Right atrium auricular region (tissue), 2 donors: ENCODE measurements at regions not wholly inside any gene's neighbourhood (a gene's known extent, or its start where the extent isn't known, plus 50 kb on each side); places are given as distances from the start of the nearest gene placed in this dataset.

ENCODE experiments used
- DNase-seq: peaks from one replicate; pipeline ENCODE4 v3.0.0-alpha.2; 2019; ENCODE audit warnings: low spot score
- H3K27ac ChIP-seq, 2 donors: fragments of 200-600 bp; sonication (generic); 1 replicate in 1 of 2; 2 replicates in 1 of 2; pipeline ENCODE4 v1.5.1; 2016 to 2019
- H3K27me3 ChIP-seq, 2 donors: fragments of 200-600 bp; sonication (generic); one replicate each; pipeline versions ENCODE4 v1.5.1 to v1.6.0; 2017 to 2019
- H3K36me3 ChIP-seq: fragments of 200-600 bp; sonication (generic); one replicate; pipeline ENCODE4 v1.5.1; 2016
- H3K4me1 ChIP-seq, 2 donors: fragments of 200-600 bp; sonication (generic); one replicate each; pipeline versions ENCODE4 v1.5.1 to v1.6.0; 2017 to 2019
- H3K4me3 ChIP-seq, 2 donors: fragments of 200-600 bp; sonication (generic); 1 replicate in 1 of 2; 2 replicates in 1 of 2; pipeline ENCODE4 v1.5.1; 2017 to 2019; ENCODE audit warnings: mild to moderate bottlenecking in 1 of 2, moderate library complexity in 1 of 2
- H3K9me3 ChIP-seq, 2 donors: fragments of 200-600 bp; sonication (generic); one replicate each; pipeline ENCODE4 v1.5.1; 2019
- TF ChIP-seq, protein P1 (sequence below), 2 donors: fragments of 200-600 bp; sonication (generic); IDR thresholded peaks; one replicate each; pipeline ENCODE4 v1.5.1; 2019; ENCODE audit warnings: antibody characterized with exemption in 2 of 2

DNA sequence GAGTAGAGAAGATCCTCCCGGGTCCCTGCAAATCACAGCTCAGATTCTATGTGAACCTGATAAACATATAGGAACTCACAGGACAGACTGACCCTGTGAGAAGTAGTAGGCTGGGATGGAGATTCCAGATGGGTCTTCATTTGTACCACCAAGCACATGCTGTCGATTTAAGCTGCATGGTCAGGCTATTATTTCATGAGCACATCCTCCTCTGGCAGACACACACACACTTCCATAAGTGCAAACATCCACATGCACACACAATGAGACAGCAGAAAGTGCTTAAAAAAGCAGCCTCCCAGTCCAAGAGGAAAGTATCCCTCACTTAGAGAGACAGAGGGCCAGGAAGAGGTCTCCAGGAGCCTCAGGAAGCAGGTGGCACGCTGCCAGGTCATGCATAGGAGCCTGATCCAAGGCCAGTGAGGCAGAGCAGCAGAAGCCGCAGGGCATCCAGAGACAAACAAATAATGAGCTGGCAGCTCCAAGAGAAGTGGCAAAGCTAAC lies 131.8 kb downstream of the UNC5CL start:
- Histone ChIP-seq H3K36me3 (no peaks in the 10 kb centered on the region), H3K4me3 (no peak overlapping the region), H3K27ac (peak overlapping the region in 1 of 2 donors; percentile 2), H3K4me1 (peaks cover 0 to 21% of the 10 kb centered on the region in 2 donors), H3K27me3 (no peaks in the 10 kb centered on the region), H3K9me3 (no peaks in the 10 kb centered on the region)
- TF ChIP-seq, protein P1, sequence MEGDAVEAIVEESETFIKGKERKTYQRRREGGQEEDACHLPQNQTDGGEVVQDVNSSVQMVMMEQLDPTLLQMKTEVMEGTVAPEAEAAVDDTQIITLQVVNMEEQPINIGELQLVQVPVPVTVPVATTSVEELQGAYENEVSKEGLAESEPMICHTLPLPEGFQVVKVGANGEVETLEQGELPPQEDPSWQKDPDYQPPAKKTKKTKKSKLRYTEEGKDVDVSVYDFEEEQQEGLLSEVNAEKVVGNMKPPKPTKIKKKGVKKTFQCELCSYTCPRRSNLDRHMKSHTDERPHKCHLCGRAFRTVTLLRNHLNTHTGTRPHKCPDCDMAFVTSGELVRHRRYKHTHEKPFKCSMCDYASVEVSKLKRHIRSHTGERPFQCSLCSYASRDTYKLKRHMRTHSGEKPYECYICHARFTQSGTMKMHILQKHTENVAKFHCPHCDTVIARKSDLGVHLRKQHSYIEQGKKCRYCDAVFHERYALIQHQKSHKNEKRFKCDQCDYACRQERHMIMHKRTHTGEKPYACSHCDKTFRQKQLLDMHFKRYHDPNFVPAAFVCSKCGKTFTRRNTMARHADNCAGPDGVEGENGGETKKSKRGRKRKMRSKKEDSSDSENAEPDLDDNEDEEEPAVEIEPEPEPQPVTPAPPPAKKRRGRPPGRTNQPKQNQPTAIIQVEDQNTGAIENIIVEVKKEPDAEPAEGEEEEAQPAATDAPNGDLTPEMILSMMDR (IDR thresholded peaks at IDR 0.05), result no peak
- DNase-seq, result no peak

DNA sequence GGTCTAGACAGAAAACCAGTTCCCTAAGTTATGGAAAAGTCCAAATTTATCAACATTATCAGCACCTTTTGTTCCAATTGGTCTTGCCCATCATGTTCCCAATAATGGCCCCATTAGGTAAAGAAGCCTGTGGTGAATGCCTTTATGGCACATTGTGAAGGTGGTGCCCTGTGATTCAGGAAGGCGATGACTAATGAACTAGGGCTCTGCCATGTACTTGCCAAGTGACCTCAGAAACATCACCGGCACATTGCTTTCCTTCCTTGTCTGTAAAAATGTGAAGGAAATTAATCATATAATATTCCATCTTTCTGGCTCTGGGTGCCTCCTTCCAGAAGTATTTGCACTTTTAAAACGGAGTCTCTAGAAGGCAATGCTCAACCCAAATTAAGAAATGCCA lies 132.3 kb downstream of the UNC5CL start:
- Histone ChIP-seq H3K27ac (peak overlapping the region in 1 of 2 donors; percentile 2), H3K4me1 (peaks cover 0 to 22% of the 10 kb centered on the region in 2 donors), H3K36me3 (no peaks in the 10 kb centered on the region), H3K27me3 (no peaks in the 10 kb centered on the region), H3K4me3 (no peak overlapping the region), H3K9me3 (no peaks in the 10 kb centered on the region)
- DNase-seq, result no peak
- TF ChIP-seq, protein P1 (IDR thresholded peaks at IDR 0.05), result no peak

DNA sequence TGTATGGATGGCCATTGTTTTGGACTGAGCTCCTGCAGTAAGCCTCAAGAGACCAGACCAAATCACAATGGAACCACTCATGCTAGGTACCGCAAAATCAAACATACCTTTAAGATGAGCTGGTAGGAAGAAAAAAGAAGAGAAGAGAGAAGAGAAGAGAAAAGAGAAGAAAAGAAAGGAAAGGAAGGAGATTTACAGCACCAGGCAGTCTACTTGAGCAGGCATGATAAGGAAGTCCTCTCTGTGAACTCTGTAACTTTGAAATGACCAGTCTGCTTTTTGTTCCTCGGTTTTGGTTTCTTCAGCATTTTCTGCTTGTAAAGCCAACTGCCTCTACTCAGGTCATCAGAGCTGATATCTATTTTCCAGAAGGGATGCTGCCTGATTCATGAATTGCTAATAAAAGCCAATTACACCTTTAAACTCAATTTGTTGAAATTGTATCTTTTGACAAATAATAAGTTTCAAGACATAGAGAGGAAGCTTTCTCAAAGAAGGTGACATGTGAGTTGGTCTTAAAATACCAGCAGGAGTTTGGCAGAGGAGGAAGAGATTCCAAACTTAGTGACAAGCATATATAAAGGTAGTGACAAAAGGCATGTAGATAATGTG lies 134.3 kb downstream of the UNC5CL start:
- H3K9me3 ChIP-seq, result no peaks in the 10 kb centered on the region
- DNase-seq, result no peak
- no peaks in the 10 kb centered on the region for H3K36me3 ChIP-seq
- peak overlapping the region in 1 of 2 donors; percentile 90 for H3K27ac ChIP-seq
- peaks cover 0 to 32% of the 10 kb centered on the region in 2 donors for H3K4me1 ChIP-seq
- no peak overlapping the region for H3K4me3 ChIP-seq
- TF ChIP-seq, protein P1 (IDR thresholded peaks at IDR 0.05), result no peak
- no peaks in the 10 kb centered on the region for H3K27me3 ChIP-seq

DNA sequence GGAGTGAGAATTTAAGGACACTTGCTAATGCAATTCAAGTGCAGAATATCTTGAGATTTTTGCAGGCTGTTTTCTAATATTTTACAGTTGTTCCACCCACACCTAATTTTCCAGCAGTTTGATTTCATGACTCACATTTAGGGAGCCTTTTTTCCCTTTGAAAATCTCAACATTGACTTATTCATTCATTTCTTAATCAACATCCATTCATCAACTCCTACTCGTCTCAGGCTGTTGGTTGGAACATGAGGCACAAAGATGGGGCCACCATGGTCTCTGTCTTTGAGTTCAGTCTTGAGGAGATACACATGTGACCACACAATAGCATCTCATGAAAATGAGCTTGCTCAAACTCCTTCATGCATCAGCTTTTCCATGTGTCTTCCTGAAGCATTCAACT lies 135.6 kb downstream of the UNC5CL start:
- TF ChIP-seq, protein P1 (IDR thresholded peaks at IDR 0.05), result no peak
- Histone ChIP-seq H3K4me3 (no peak overlapping the region), H3K27ac (peak overlapping the region in 1 of 2 donors; percentile 90), H3K36me3 (no peaks in the 10 kb centered on the region), H3K4me1 (peaks cover 0 to 32% of the 10 kb centered on the region in 2 donors), H3K27me3 (no peaks in the 10 kb centered on the region), H3K9me3 (no peaks in the 10 kb centered on the region)
- DNase-seq, result no peak

DNA sequence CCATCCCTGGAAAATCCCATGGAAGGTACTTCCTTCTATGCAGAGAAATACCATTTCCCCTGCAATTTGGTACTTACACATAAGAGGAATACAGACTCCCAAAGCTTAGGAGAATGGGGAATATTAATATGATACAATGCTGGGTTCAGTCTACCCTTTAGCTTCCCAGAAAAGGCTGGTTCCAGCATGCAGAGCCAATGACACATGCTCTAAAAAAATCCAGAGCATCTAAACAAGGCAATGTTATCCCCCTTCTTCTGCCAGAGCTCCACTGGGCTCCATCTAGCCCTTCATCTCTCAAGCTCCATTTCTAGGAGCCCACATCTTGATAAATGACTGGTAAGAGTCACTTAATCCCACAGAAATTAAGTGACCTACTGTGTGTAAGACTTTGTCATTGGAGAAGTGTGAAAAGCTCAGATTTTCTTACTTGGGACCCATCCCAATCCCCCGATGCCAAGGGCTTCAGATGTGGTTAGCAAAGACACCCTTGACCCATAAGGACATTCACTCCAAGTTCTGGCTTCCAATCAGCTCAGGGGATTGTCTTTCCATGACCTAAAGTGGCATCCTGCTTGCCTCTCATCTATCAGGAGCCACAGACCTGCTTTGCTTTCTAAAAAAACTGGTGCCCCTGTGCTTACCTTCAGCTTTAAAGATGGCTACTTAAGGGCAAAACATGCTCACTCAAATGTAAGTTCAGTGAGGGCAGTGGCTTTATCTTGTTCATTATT lies 137.5 kb downstream of the UNC5CL start:
- no peaks in the 10 kb centered on the region for H3K9me3 ChIP-seq
- DNase-seq, result no peak
- TF ChIP-seq, protein P1 (IDR thresholded peaks at IDR 0.05), result no peak
- H3K4me1 ChIP-seq, result peaks cover 0 to 27% of the 10 kb centered on the region in 2 donors
- H3K27ac ChIP-seq, result peak overlapping the region; percentile 80 to 90
- H3K27me3 ChIP-seq, result no peaks in the 10 kb centered on the region
- no peak overlapping the region for H3K4me3 ChIP-seq
- H3K36me3 ChIP-seq, result no peaks in the 10 kb centered on the region
